AG04450 (cell line): ENCODE measurements at regions not wholly inside any gene's neighbourhood (a gene's known extent, or its start where the extent isn't known, plus 50 kb on each side); places are given as distances from the start of the nearest gene placed in this dataset.

ENCODE experiments used
- CTCF ChIA-PET: fragments of 300-600, 350-600 bp; formaldehyde crosslinking; extraction: SDS; loops from one replicate; lab custom pipeline; 2022; ENCODE audit warnings: antibody characterized with exemption, inconsistent platforms; lab: Charles Lee
- POLR2A ChIA-PET: fragments of 350-600 bp; formaldehyde crosslinking; extraction: SDS; loops from one replicate; lab custom pipeline; 2021; ENCODE audit warnings: antibody characterized with exemption, inconsistent platforms; lab: Yijun Ruan, JAX
- DNase-seq: peaks from one replicate; pipeline ENCODE4 v3.0.0-alpha.2; 2011; ENCODE audit warnings: low read depth, low spot score
- H3K27ac ChIP-seq: one replicate; pipeline ENCODE4 v1.5.1; 2012; ENCODE audit warnings: low read depth, low read length, control low read depth
- H3K27me3 ChIP-seq: one replicate; pipeline ENCODE4 v1.6.0; 2012; ENCODE audit warnings: low read length; ENCODE audit not compliant: control insufficient read depth, insufficient read depth
- H3K4me3 ChIP-seq: 2 replicates; pipeline ENCODE4 v1.5.1; 2011; ENCODE audit warnings: mild to moderate bottlenecking, low read depth, low read length, control low read depth
- H3K9me3 ChIP-seq: 2 replicates; pipeline ENCODE4 v1.5.1; 2012; ENCODE audit warnings: low read length; ENCODE audit not compliant: control insufficient read depth, insufficient read depth
- CTCF ChIP-seq: IDR thresholded peaks from 2 replicates; pipeline ENCODE4 v1.5.1; 2011; ENCODE audit warnings: low read depth, low read length, control low read depth, inconsistent platforms

DNA sequence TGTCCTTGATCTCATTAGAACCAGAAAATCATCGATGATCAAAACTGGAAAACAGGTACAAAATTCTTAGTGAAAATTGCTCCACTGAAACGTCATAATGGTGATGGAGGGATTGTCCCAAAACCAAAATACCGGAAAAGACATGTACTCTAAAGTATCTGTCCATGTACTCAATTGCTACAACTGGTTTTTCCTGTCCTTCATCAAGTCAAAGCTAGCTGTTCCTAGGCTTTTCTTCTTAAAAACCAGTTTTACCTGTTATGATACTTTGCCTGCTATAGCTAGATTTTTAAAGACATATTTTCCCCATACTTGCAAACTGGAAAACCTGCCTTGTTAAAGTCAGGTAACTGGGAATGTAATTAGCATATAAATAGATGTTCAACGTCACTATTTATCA is 50.5 kb upstream of the LRRC1 start:
- ChIA-PET POLR2A (no interaction called here), CTCF (interaction anchor here (0.7 to 4.1 kb wide), 5 partner anchors 9 to 214 kb away, joined by 3 to 22 read pairs (median 4); no protein-coding TSS in a partner anchor)
- Histone ChIP-seq H3K27ac (no peak overlapping the region), H3K4me3 (no peak overlapping the region), H3K9me3 (no peaks in the 10 kb centered on the region), H3K27me3 (no peaks in the 10 kb centered on the region)
- no peak for TF ChIP-seq CTCF
- DNase-seq: no peak

DNA sequence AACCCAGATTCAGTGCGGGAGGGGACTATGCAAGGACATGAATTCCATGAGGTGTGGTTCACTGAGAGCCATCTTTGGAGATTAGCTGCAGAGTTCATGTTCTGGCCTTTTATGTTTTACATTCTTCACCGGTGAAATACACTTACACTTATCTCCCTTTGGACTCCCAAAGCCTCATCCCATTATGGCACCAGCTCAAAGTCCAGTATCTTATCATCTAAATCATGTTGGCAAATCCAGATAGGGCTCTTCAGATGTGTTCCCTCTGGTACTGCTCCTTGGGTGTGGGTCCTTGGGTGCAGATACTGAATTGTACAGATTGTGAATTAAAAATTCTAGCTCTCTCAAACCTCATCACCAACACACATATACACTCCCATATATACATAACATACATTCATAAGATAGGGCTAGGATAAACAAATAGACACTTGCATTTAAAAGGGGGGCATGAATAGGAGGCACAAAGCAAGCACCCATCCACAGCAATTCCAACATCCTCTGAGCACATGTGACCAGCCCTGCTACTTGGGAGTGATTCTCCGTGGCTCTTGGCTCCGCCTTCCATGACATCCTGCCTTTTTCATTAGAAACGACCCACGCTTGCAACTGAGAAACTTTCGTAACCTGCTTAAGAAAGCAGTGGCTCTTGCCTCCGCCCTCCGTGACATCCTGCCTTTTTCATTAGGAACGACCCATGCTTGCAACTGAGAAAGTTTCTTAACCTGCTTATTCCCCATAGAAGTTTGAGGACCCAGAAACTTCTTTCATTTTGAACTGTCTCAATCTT is 53.6 kb upstream of the LRRC1 start:
- H3K9me3 ChIP-seq: no peaks in the 10 kb centered on the region
- H3K27ac ChIP-seq: no peak overlapping the region
- H3K27me3 ChIP-seq: no peaks in the 10 kb centered on the region
- H3K4me3 ChIP-seq: no peak overlapping the region
- ChIA-PET POLR2A (no interaction called here), CTCF (interaction anchor here (0.6 to 3.5 kb wide), 5 partner anchors 12 to 215 kb away, joined by 3 to 27 read pairs (median 3); no protein-coding TSS in a partner anchor)
- no peak for DNase-seq
- TF ChIP-seq CTCF: no peak

DNA sequence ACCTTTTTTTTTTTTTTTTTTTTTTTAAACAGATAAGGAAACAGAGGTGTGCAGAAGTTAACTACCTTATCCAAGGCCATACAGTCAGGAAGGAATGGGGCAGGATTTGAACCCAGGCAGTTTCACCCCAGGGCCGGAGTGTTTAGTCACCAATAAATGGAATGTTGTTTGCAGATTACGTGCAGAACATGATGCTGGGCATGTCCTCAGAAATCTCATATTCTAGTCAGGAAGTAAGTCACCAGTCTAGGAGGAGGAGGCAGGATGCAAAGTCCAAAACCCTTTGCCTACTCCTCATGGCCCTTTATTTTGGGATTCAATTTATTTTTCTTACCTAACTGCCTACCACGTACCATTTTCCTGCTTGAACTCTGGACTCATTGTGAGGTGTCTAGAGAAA is 57.1 kb upstream of the LRRC1 start:
- Histone ChIP-seq H3K4me3 (no peak overlapping the region), H3K27me3 (no peaks in the 10 kb centered on the region), H3K27ac (no peak overlapping the region), H3K9me3 (no peaks in the 10 kb centered on the region)
- CTCF ChIA-PET: interaction anchor here (1.5 to 5.6 kb wide), 3 partner anchors 9 to 218 kb away, joined by 7 to 61 read pairs (median 27); no protein-coding TSS in a partner anchor
- TF ChIP-seq CTCF: no peak
- POLR2A ChIA-PET: no interaction called here
- DNase-seq: no peak

DNA sequence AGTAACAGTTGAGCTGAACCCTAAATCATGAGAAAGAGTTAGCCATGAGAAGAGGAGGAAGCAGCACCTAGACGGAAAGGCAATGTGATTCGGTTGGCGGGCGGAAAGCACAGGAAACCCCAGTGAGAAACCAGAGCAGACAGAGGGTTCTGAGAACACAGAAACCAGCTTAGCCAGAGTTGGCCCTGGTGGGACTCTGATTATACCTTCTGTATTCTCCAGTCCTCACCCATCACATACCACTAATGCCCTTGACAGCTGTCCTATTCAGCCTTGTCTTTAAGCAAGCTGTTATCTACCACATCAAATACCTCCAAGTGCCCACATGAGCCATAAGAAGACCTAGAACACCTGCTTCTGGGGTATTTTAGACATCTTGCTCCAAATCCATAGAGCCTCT is 58.9 kb upstream of the LRRC1 start:
- POLR2A ChIA-PET: interaction anchor here (2.3 kb wide), 1 partner anchor 59 kb away, joined by 9 read pairs; the partner anchor contains the start of gene LRRC1
- no peak for DNase-seq
- CTCF ChIA-PET: interaction anchor here (1.2 to 5.6 kb wide), 7 partner anchors 9 to 894 kb away, joined by 3 to 61 read pairs (median 14); no protein-coding TSS in a partner anchor
- no peaks in the 10 kb centered on the region for H3K9me3 ChIP-seq
- TF ChIP-seq CTCF: no peak
- no peaks in the 10 kb centered on the region for H3K27me3 ChIP-seq
- no peak overlapping the region for H3K27ac ChIP-seq
- H3K4me3 ChIP-seq: no peak overlapping the region
